CD14-positive monocyte (primary cell): ENCODE measurements at regions not wholly inside any gene's neighbourhood (a gene's known extent, or its start where the extent isn't known, plus 50 kb on each side); places are given as distances from the start of the nearest gene placed in this dataset.

ENCODE experiments used
- DNase-seq, 3 donors: peaks; one replicate each; pipeline ENCODE4 v3.0.0-alpha.2; 2011 to 2022
- H2AFZ ChIP-seq: 2 replicates; pipeline ENCODE4 v1.6.0; 2012; ENCODE audit warnings: mild to moderate bottlenecking, low read depth, low read length, inconsistent platforms; ENCODE audit not compliant: insufficient read depth, poor library complexity, severe bottlenecking
- H3K27ac ChIP-seq, 2 donors: 1 replicate in 1 of 2; 2 replicates in 1 of 2; pipeline ENCODE4 v1.5.1; 2012 to 2013; ENCODE audit warnings: low read length in 2 of 2, control low read depth in 1 of 2, inconsistent platforms in 1 of 2, low read depth in 1 of 2, mild to moderate bottlenecking in 1 of 2
- H3K27me3 ChIP-seq, 2 donors: one replicate each; pipeline versions ENCODE4 v1.6.0 to v1.6.1; 2011 to 2013; ENCODE audit warnings: low read length in 2 of 2; ENCODE audit not compliant: control insufficient read depth in 2 of 2, insufficient read depth in 2 of 2
- H3K36me3 ChIP-seq, 2 donors: replicated peaks in 1 of 2; 1 replicate in 1 of 2; 2 replicates in 1 of 2; pipeline versions ENCODE4 v1.5.1 to v1.6.1; 2012 to 2013; ENCODE audit warnings: low read length in 2 of 2, control low read depth in 1 of 2, inconsistent platforms in 1 of 2, mild to moderate bottlenecking in 1 of 2; ENCODE audit not compliant: insufficient read depth in 2 of 2, control insufficient read depth in 1 of 2
- H3K4me1 ChIP-seq, 2 donors: 1 replicate in 1 of 2; 2 replicates in 1 of 2; pipeline versions ENCODE4 v1.5.1 to v1.6.1; 2012 to 2013; ENCODE audit warnings: low read length in 2 of 2, control low read depth in 1 of 2, inconsistent platforms in 1 of 2, mild to moderate bottlenecking in 1 of 2, moderate library complexity in 1 of 2; ENCODE audit not compliant: insufficient read depth in 2 of 2, control insufficient read depth in 1 of 2
- H3K4me2 ChIP-seq: replicated peaks from 2 replicates; pipeline ENCODE3; 2012; ENCODE audit warnings: low read length, moderate library complexity, mild to moderate bottlenecking; ENCODE audit not compliant: poor library complexity, severe bottlenecking; ENCODE audit errors: extremely low read depth
- H3K4me3 ChIP-seq, 3 experiments: fragments of 200-600 bp in 1 of 3; sonication (generic) in 1 of 3; replicated peaks in 1 of 3; 1 replicate in 2 of 3; 2 replicates in 1 of 3; pipeline ENCODE4 v1.5.1; 2011 to 2013; ENCODE audit warnings: low read length in 3 of 3, mild to moderate bottlenecking in 3 of 3, control low read depth in 2 of 3, low read depth in 2 of 3, inconsistent platforms in 1 of 3, moderate library complexity in 1 of 3
- H3K79me2 ChIP-seq: 2 replicates; pipeline ENCODE4 v1.6.0; 2012; ENCODE audit warnings: mild to moderate bottlenecking, control low read depth, inconsistent platforms, low read length, moderate library complexity; ENCODE audit not compliant: insufficient read depth
- H3K9ac ChIP-seq: 2 replicates; pipeline ENCODE4 v1.6.0; 2017; ENCODE audit warnings: low read length, mild to moderate bottlenecking; ENCODE audit not compliant: insufficient read depth, poor library complexity, severe bottlenecking
- H3K9me3 ChIP-seq, 2 donors: replicated peaks in 1 of 2; 1 replicate in 1 of 2; 2 replicates in 1 of 2; pipeline versions ENCODE4 v1.5.1 to v1.6.1; 2012 to 2013; ENCODE audit warnings: low read length in 2 of 2, control low read depth in 1 of 2; ENCODE audit not compliant: control insufficient read depth in 1 of 2, insufficient read depth in 1 of 2
- H4K20me1 ChIP-seq: 2 replicates; pipeline ENCODE4 v1.6.0; 2012; ENCODE audit warnings: mild to moderate bottlenecking, low read length, control low read depth, moderate library complexity; ENCODE audit not compliant: insufficient read depth
- H3K27ac Mint-ChIP-seq, 7 donors: one replicate each; pipeline ENCODE4 v1.8.0; 2020; ENCODE audit warnings: mild to moderate bottlenecking in 7 of 7, mixed read lengths in 7 of 7, moderate library complexity in 6 of 7, inconsistent platforms in 2 of 7
- H3K27me3 Mint-ChIP-seq, 3 donors: one replicate each; pipeline ENCODE4 v1.8.0; 2021 to 2022; ENCODE audit warnings: low read depth in 3 of 3, mild to moderate bottlenecking in 3 of 3, mixed read lengths in 3 of 3, moderate library complexity in 3 of 3, inconsistent platforms in 1 of 3
- H3K36me3 Mint-ChIP-seq, 2 donors: one replicate each; pipeline ENCODE4 v1.8.0; 2020; ENCODE audit warnings: mixed read lengths in 2 of 2, inconsistent platforms in 1 of 2, mild to moderate bottlenecking in 1 of 2
- H3K4me1 Mint-ChIP-seq: one replicate; pipeline ENCODE4 v1.8.0; 2020; ENCODE audit warnings: mild to moderate bottlenecking, mixed read lengths
- H3K4me3 Mint-ChIP-seq, 2 donors: one replicate each; pipeline ENCODE4 v1.8.0; 2020; ENCODE audit warnings: mild to moderate bottlenecking in 2 of 2, mixed read lengths in 2 of 2, moderate library complexity in 1 of 2
- H3K9me3 Mint-ChIP-seq, 7 donors: one replicate each; pipeline ENCODE4 v1.8.0; 2020 to 2022; ENCODE audit warnings: mixed read lengths in 7 of 7, mild to moderate bottlenecking in 6 of 7, moderate library complexity in 6 of 7, inconsistent platforms in 2 of 7
- CTCF ChIP-seq: fragments of 200-600 bp; IDR thresholded peaks from one replicate; pipeline ENCODE4 v1.8.0; 2022; ENCODE audit warnings: antibody characterized with exemption, mild to moderate bottlenecking
- WGBS: methylation state at CpG from one replicate; pipeline ENCODE4 v1.1.5; 2013; ENCODE audit warnings: missing lambda C conversion rate; ENCODE audit not compliant: insufficient coverage; 5-methylcytosine and 5-hydroxymethylcytosine counted together
- intact Hi-C, 2 donors: fragments of 100-400 bp; cut with micrococcal nuclease; formaldehyde crosslinking; loops; one replicate each; pipeline versions ENCODE4 v1.15.0 to v1.15.1; 2023

GRCh38 chr12:93116632-93117031 is 187.5 kb upstream of the EEA1 start:
- peaks cover 0 to 3% of the 10 kb centered on the region in 2 donors for H3K36me3 Mint-ChIP-seq
- H4K20me1 ChIP-seq, result no peaks in the 10 kb centered on the region
- no peaks in the 10 kb centered on the region for H3K79me2 ChIP-seq
- H3K4me1 Mint-ChIP-seq, result peaks cover 35% of the 10 kb centered on the region
- H3K4me3 ChIP-seq, result no peak overlapping the region
- H3K27ac ChIP-seq, result no peak overlapping the region
- H3K36me3 ChIP-seq, result no peaks in the 10 kb centered on the region
- no peak overlapping the region for H2AFZ ChIP-seq
- H3K27me3 ChIP-seq, result no peaks in the 10 kb centered on the region
- H3K4me2 ChIP-seq, result no peak overlapping the region
- H3K27me3 Mint-ChIP-seq, result peaks cover 0 to 2% (median 0%) of the 10 kb centered on the region in 3 donors
- H3K9me3 Mint-ChIP-seq, result peaks cover 0 to 7% (median 3%) of the 10 kb centered on the region in 7 donors
- no peak overlapping the region for H3K4me3 Mint-ChIP-seq
- H3K4me1 ChIP-seq, result peaks cover 21 to 27% of the 10 kb centered on the region in 2 donors
- no peaks in the 10 kb centered on the region for H3K9me3 ChIP-seq
- DNase-seq, result no peak
- no peak overlapping the region for H3K9ac ChIP-seq
- TF ChIP-seq CTCF, result no peak
- 93% methylated on average over 3 of the region's 4 CpGs for WGBS
- intact Hi-C loops, result no loop called here
- no peak overlapping the region for H3K27ac Mint-ChIP-seq

- H3K4me1 ChIP-seq, result peaks cover 18 to 24% of the 10 kb centered on the region in 2 donors
- no peak overlapping the region for H3K4me2 ChIP-seq
- peaks cover 1 to 2% (median 2%) of the 10 kb centered on the region in 3 donors for H3K27me3 Mint-ChIP-seq
- H3K27ac ChIP-seq, result no peak overlapping the region
- H3K27ac Mint-ChIP-seq, result no peak overlapping the region
- no peak overlapping the region for H3K4me3 Mint-ChIP-seq
- no peak for TF ChIP-seq CTCF
- no peaks in the 10 kb centered on the region for H4K20me1 ChIP-seq
- peak overlapping the region; percentile 10 for H2AFZ ChIP-seq
- no peaks in the 10 kb centered on the region for H3K9me3 Mint-ChIP-seq
- no peaks in the 10 kb centered on the region for H3K27me3 ChIP-seq
- 86% methylated on average over 2 of the region's 4 CpGs for WGBS
- no peak for DNase-seq
- intact Hi-C loops, result loop anchor here in 1 of 2 donors (10.0 kb wide), 1 partner anchor 63 kb away; no protein-coding TSS in a partner anchor
- H3K4me1 Mint-ChIP-seq, result peaks cover 27% of the 10 kb centered on the region
- H3K9me3 ChIP-seq, result no peaks in the 10 kb centered on the region
- H3K36me3 ChIP-seq, result no peaks in the 10 kb centered on the region
- H3K4me3 ChIP-seq, result no peak overlapping the region
- no peaks in the 10 kb centered on the region for H3K79me2 ChIP-seq
- H3K9ac ChIP-seq, result no peak overlapping the region
- H3K36me3 Mint-ChIP-seq, result peaks cover 0 to 3% of the 10 kb centered on the region in 2 donors
Measured at GRCh38 chr12:93121729-93122488, 192.8 kb upstream of the EEA1 start.
